ENCODE measurements at regions not wholly inside any gene's neighbourhood (a gene's known extent, or its start where the extent isn't known, plus 50 kb on each side); places are given as distances from the start of the nearest gene placed in this dataset.

DNA sequence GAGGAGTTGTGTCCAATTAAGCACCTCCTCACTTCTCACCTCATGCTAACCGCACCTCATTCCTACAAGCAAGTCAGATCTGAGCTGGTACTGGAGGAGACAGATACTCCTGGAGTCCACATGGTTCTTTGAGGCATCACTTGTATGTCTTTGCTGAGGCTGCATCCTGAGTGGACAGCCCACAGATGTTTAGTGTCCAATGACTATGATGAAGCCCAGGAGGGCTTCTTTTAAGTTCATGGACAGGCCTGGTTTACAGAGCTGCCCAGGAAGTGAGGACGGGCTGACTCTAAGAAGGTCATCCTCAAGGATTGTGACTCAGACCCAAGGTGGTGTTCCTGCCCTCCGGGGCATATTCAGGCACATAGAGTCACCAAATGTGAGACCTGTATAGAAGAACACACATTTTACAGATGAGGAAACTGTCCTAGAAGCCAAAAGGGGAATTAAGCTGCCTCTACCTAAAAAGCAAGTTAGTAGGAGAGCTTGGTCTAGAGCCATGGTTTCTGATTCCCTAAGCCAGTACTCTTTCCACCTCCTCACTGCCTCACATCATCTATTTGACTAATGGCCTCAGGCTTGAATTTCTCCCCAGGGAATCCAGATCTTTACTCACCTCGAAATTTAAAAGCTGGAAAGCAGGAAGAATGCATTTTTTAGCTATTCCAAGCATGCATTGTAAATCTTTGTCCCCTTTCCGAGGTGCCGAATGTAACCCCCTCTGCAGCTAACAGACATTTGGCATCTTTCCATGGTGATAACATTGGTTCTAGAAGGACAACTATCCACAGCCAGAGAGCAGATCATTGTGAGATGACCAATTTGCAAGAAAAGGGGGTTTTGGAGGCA lies 228.1 kb downstream of the OMA1 start:
- Histone ChIP-seq H4K20me1 (ENCODE audit: insufficient read depth, low read length) (no peaks in the 10 kb centered on the region), H3K9me3 (replicated peaks in 1 of 2; ENCODE audit: control insufficient read depth in 1 of 2, insufficient read depth in 1 of 2, low read length in 2 of 2) (peaks cover 0 to 12% of the 10 kb centered on the region in 2 donors), H3K36me3 (replicated peaks in 1 of 2; ENCODE audit: control insufficient read depth in 1 of 2, insufficient read depth in 2 of 2, low read length in 2 of 2) (no peaks in the 10 kb centered on the region), H2AFZ (ENCODE audit: insufficient read depth, low read depth, low read length, poor library complexity, severe bottlenecking) (no peak overlapping the region), H3K27me3 (ENCODE audit: control insufficient read depth in 2 of 2, insufficient read depth in 2 of 2, low read length in 2 of 2) (no peaks in the 10 kb centered on the region), H3K4me3 (replicated peaks in 1 of 3; ENCODE audit: low read depth in 2 of 3, low read length in 3 of 3) (no peak overlapping the region), H3K27ac (ENCODE audit: low read depth in 1 of 2, low read length in 2 of 2) (no peak overlapping the region), H3K9ac (ENCODE audit: insufficient read depth, low read length, poor library complexity, severe bottlenecking) (no peak overlapping the region), H3K79me2 (ENCODE audit: insufficient read depth, low read length) (no peaks in the 10 kb centered on the region), H3K4me1 (ENCODE audit: control insufficient read depth in 1 of 2, insufficient read depth in 2 of 2, low read length in 2 of 2) (no peaks in the 10 kb centered on the region), H3K4me2 (replicated peaks; ENCODE audit: extremely low read depth, low read length, poor library complexity, severe bottlenecking) (no peak overlapping the region)
- H3K4me3 Mint-ChIP-seq = no peak overlapping the region
- no peak for DNase-seq
- no peaks in the 10 kb centered on the region for H3K36me3 Mint-ChIP-seq
- TF ChIP-seq, protein P1, sequence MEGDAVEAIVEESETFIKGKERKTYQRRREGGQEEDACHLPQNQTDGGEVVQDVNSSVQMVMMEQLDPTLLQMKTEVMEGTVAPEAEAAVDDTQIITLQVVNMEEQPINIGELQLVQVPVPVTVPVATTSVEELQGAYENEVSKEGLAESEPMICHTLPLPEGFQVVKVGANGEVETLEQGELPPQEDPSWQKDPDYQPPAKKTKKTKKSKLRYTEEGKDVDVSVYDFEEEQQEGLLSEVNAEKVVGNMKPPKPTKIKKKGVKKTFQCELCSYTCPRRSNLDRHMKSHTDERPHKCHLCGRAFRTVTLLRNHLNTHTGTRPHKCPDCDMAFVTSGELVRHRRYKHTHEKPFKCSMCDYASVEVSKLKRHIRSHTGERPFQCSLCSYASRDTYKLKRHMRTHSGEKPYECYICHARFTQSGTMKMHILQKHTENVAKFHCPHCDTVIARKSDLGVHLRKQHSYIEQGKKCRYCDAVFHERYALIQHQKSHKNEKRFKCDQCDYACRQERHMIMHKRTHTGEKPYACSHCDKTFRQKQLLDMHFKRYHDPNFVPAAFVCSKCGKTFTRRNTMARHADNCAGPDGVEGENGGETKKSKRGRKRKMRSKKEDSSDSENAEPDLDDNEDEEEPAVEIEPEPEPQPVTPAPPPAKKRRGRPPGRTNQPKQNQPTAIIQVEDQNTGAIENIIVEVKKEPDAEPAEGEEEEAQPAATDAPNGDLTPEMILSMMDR (IDR thresholded peaks at IDR 0.05) = no peak
- H3K4me1 Mint-ChIP-seq = no peaks in the 10 kb centered on the region
- peaks cover 0 to 3% (median 3%) of the 10 kb centered on the region in 3 donors for H3K27me3 Mint-ChIP-seq (ENCODE audit: low read depth in 3 of 3)
- peaks cover 4 to 17% (median 9%) of the 10 kb centered on the region in 7 donors for H3K9me3 Mint-ChIP-seq
- H3K27ac Mint-ChIP-seq = no peak overlapping the region
- intact Hi-C loops (cut with micrococcal nuclease) = no loop called here
- 48% methylated on average over 2 of the region's 6 CpGs for WGBS (ENCODE audit: insufficient coverage)

DNA sequence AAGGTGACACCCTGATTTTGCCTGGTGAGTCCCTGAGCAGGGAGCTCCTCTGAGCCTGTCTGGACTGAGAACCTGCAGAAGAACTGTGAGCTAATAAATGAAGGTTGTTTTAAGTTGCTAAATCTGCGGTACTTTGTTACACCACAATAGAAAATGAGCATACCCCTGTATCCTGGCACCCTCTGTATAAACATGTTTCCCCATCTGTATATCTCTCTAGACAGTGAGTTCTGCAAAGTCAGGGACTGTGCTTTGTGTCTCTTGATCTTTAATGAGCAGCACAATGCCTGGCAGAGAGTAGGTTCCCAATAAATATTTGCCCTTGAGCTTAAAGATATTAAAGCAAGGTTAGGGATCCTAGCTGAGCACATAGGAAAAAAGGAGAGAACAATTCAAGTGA lies 228.8 kb downstream of the OMA1 start:
- WGBS (ENCODE audit: insufficient coverage) = no CpG with 5 or more reads among the region's 1 CpG
- no peak overlapping the region for H2AFZ ChIP-seq (ENCODE audit: insufficient read depth, low read depth, low read length, poor library complexity, severe bottlenecking)
- no peaks in the 10 kb centered on the region for H3K27me3 ChIP-seq (ENCODE audit: control insufficient read depth in 2 of 2, insufficient read depth in 2 of 2, low read length in 2 of 2)
- peaks cover 0 to 12% of the 10 kb centered on the region in 2 donors for H3K9me3 ChIP-seq (replicated peaks in 1 of 2; ENCODE audit: control insufficient read depth in 1 of 2, insufficient read depth in 1 of 2, low read length in 2 of 2)
- H3K79me2 ChIP-seq (ENCODE audit: insufficient read depth, low read length) = no peaks in the 10 kb centered on the region
- H4K20me1 ChIP-seq (ENCODE audit: insufficient read depth, low read length) = no peaks in the 10 kb centered on the region
- no peak overlapping the region for H3K9ac ChIP-seq (ENCODE audit: insufficient read depth, low read length, poor library complexity, severe bottlenecking)
- no peak overlapping the region for H3K27ac ChIP-seq (ENCODE audit: low read depth in 1 of 2, low read length in 2 of 2)
- H3K4me1 ChIP-seq (ENCODE audit: control insufficient read depth in 1 of 2, insufficient read depth in 2 of 2, low read length in 2 of 2) = no peaks in the 10 kb centered on the region
- no peak overlapping the region for H3K27ac Mint-ChIP-seq
- peaks cover 4 to 17% (median 9%) of the 10 kb centered on the region in 7 donors for H3K9me3 Mint-ChIP-seq
- H3K27me3 Mint-ChIP-seq (ENCODE audit: low read depth in 3 of 3) = peaks cover 0 to 3% (median 3%) of the 10 kb centered on the region in 3 donors
- H3K36me3 Mint-ChIP-seq = no peaks in the 10 kb centered on the region
- intact Hi-C loops (cut with micrococcal nuclease) = no loop called here
- TF ChIP-seq, protein P1 (IDR thresholded peaks at IDR 0.05) = no peak
- no peaks in the 10 kb centered on the region for H3K36me3 ChIP-seq (replicated peaks in 1 of 2; ENCODE audit: control insufficient read depth in 1 of 2, insufficient read depth in 2 of 2, low read length in 2 of 2)
- no peak overlapping the region for H3K4me3 Mint-ChIP-seq
- no peak for DNase-seq
- no peak overlapping the region for H3K4me2 ChIP-seq (replicated peaks; ENCODE audit: extremely low read depth, low read length, poor library complexity, severe bottlenecking)
- H3K4me3 ChIP-seq (replicated peaks in 1 of 3; ENCODE audit: low read depth in 2 of 3, low read length in 3 of 3) = no peak overlapping the region
- no peaks in the 10 kb centered on the region for H3K4me1 Mint-ChIP-seq
